IMR-90 (cell line): ENCODE measurements at regions not wholly inside any gene's neighbourhood (a gene's known extent, or its start where the extent isn't known, plus 50 kb on each side); places are given as distances from the start of the nearest gene placed in this dataset.

Experiments used
- ATAC-seq: fragments of 200-7000 bp; cut with Tn5 transposase; 2 replicates; pipeline ENCODE4 v1.9.1; 2020; ENCODE audit warnings: low read depth, mild to moderate bottlenecking, moderate library complexity
- BruUV-seq: library from RNA; stranded (reverse); fragments of 400-500 nt; replicated peaks from 2 replicates; lab custom pipeline; 2021; lab: Mats Ljungman, UMichigan
- CTCF ChIA-PET: fragments of 300-600 bp; formaldehyde crosslinking; extraction: SDS; loops from one replicate; lab custom pipeline; 2021; ENCODE audit warnings: antibody characterized with exemption; lab: Yijun Ruan, JAX
- POLR2A ChIA-PET: fragments of 300-600 bp; sonication (Branson Sonifier 250); formaldehyde crosslinking; loops from one replicate; lab custom pipeline; 2022; ENCODE audit warnings: antibody characterized with exemption; ENCODE audit not compliant: unreplicated experiment; lab: Charles Lee
- DNase-seq: peaks from one replicate; pipeline ENCODE4 v3.0.0; 2013
- H2AFZ ChIP-seq: replicated peaks from 2 replicates; pipeline ENCODE3; 2013; ENCODE audit warnings: low read length, mild to moderate bottlenecking; ENCODE audit not compliant: poor library complexity
- H2AK5ac ChIP-seq: 2 replicates; pipeline ENCODE4 v1.6.1; 2013; ENCODE audit warnings: low read depth, low read length, inconsistent platforms
- H2AK9ac ChIP-seq: replicated peaks from 2 replicates; pipeline ENCODE3; 2013; ENCODE audit warnings: mild to moderate bottlenecking, low read depth, low read length, moderate library complexity; ENCODE audit not compliant: poor library complexity
- H2BK120ac ChIP-seq: 2 replicates; pipeline ENCODE4 v1.6.1; 2013; ENCODE audit warnings: low read depth, low read length, inconsistent platforms
- H2BK15ac ChIP-seq: 3 replicates; pipeline ENCODE4 v1.6.1; 2013; ENCODE audit warnings: low read depth, low read length, inconsistent platforms
- H2BK20ac ChIP-seq: 2 replicates; pipeline ENCODE4 v1.6.1; 2013; ENCODE audit warnings: low read depth, mild to moderate bottlenecking, inconsistent platforms, low read length, moderate library complexity
- H2BK5ac ChIP-seq: 2 replicates; pipeline ENCODE4 v1.6.1; 2013; ENCODE audit warnings: mild to moderate bottlenecking, low read depth, low read length, inconsistent platforms; ENCODE audit not compliant: poor library complexity, severe bottlenecking
- H3K14ac ChIP-seq: replicated peaks from 2 replicates; pipeline ENCODE4 v1.6.1; 2013; ENCODE audit warnings: low read depth, low read length, inconsistent platforms
- H3K18ac ChIP-seq: 2 replicates; pipeline ENCODE4 v1.6.1; 2013; ENCODE audit warnings: low read depth, low read length, control low read depth
- H3K23ac ChIP-seq: 2 replicates; pipeline ENCODE4 v1.6.1; 2013; ENCODE audit warnings: low read depth, low read length, inconsistent platforms
- H3K27ac ChIP-seq: 2 replicates; pipeline ENCODE4 v1.5.1; 2013; ENCODE audit warnings: mild to moderate bottlenecking, control low read depth, low read length; ENCODE audit not compliant: insufficient read depth
- H3K27me3 ChIP-seq: 2 replicates; pipeline ENCODE4 v1.6.1; 2013; ENCODE audit warnings: low read length; ENCODE audit not compliant: control insufficient read depth, insufficient read depth
- H3K36me3 ChIP-seq: 2 replicates; pipeline ENCODE4 v1.6.1; 2013; ENCODE audit warnings: low read length, mixed read lengths; ENCODE audit not compliant: control insufficient read depth, insufficient read depth
- H3K4ac ChIP-seq: 2 replicates; pipeline ENCODE4 v1.6.1; 2013; ENCODE audit warnings: low read depth, low read length, inconsistent platforms
- H3K4me1 ChIP-seq: 2 replicates; pipeline ENCODE4 v1.6.1; 2013; ENCODE audit warnings: low read length, mixed read lengths; ENCODE audit not compliant: control insufficient read depth, insufficient read depth
- H3K4me2 ChIP-seq: 2 replicates; pipeline ENCODE4 v1.6.1; 2013; ENCODE audit warnings: low read depth, mild to moderate bottlenecking, control low read depth, low read length, moderate library complexity
- H3K4me3 ChIP-seq: 2 replicates; pipeline ENCODE4 v1.5.1; 2013; ENCODE audit warnings: low read depth, mild to moderate bottlenecking, control low read depth, low read length, moderate library complexity; ENCODE audit not compliant: insufficient read depth
- H3K56ac ChIP-seq: 2 replicates; pipeline ENCODE4 v1.6.1; 2013; ENCODE audit warnings: low read length, inconsistent platforms; ENCODE audit not compliant: insufficient read depth; ENCODE audit errors: extremely low read depth
- H3K79me1 ChIP-seq, 2 experiments: 2 replicates each; pipeline ENCODE4 v1.6.1; 2013; ENCODE audit warnings: low read length in 2 of 2, inconsistent platforms in 1 of 2, low read depth in 1 of 2
- H3K9ac ChIP-seq: 2 replicates; pipeline ENCODE4 v1.6.1; 2013; ENCODE audit warnings: low read depth, low read length, control low read depth
- H3K9me1 ChIP-seq: 2 replicates; pipeline ENCODE4 v1.6.1; 2013; ENCODE audit warnings: low read length, inconsistent platforms; ENCODE audit not compliant: insufficient read depth
- H3K9me3 ChIP-seq: 2 replicates; pipeline ENCODE4 v1.6.1; 2013; ENCODE audit warnings: low read length; ENCODE audit not compliant: control insufficient read depth, insufficient read depth
- H4K20me1 ChIP-seq: 2 replicates; pipeline ENCODE4 v1.6.1; 2013; ENCODE audit warnings: low read length, inconsistent platforms; ENCODE audit not compliant: insufficient read depth
- H4K5ac ChIP-seq: 2 replicates; pipeline ENCODE4 v1.6.1; 2013; ENCODE audit warnings: mild to moderate bottlenecking, low read depth, low read length, control low read depth
- H4K8ac ChIP-seq, 2 experiments: 2 replicates each; pipeline ENCODE4 v1.6.1; 2013; ENCODE audit warnings: low read depth in 2 of 2, low read length in 2 of 2, control low read depth in 1 of 2, inconsistent platforms in 1 of 2
- H4K91ac ChIP-seq: 2 replicates; pipeline ENCODE4 v1.6.1; 2013; ENCODE audit warnings: low read depth, low read length, inconsistent platforms; ENCODE audit not compliant: insufficient read depth
- CEBPB ChIP-seq: IDR thresholded peaks from 2 replicates; pipeline ENCODE4 v1.6.1; 2012; ENCODE audit warnings: low read depth, low read length, improper control_type of control experiment
- FOS ChIP-seq: fragments of 150-350 bp; IDR thresholded peaks from 2 replicates; pipeline ENCODE4 v1.6.1; 2016; ENCODE audit warnings: low read depth, low read length
- POLR2A ChIP-seq: IDR thresholded peaks from 2 replicates; pipeline ENCODE4 v1.6.1; 2012; ENCODE audit warnings: mild to moderate bottlenecking, low read depth, low read length
- RCOR1 ChIP-seq: IDR thresholded peaks from 2 replicates; pipeline ENCODE4 v1.6.1; 2012; ENCODE audit warnings: mild to moderate bottlenecking, low read length, improper control_type of control experiment; ENCODE audit not compliant: insufficient replicate concordance
- WGBS, 2 experiments: methylation state at CpG; one replicate each; pipeline versions ENCODE4 v1.1.5 to v1.1.7; 2013; ENCODE audit warnings: missing lambda C conversion rate in 2 of 2; ENCODE audit not compliant: insufficient read length in 1 of 2; ENCODE audit errors: extremely low coverage in 2 of 2; 5-methylcytosine and 5-hydroxymethylcytosine counted together
- dilution Hi-C: fragments of 300-500 bp; cut with HindIII; formaldehyde crosslinking; loops from one replicate; pipeline ENCODE4 v1.14.3; 2018; ENCODE audit warnings: low sequenced_read_pairs; ENCODE audit not compliant: unreplicated experiment
- in situ Hi-C: fragments of 300-500 bp; cut with MboI; formaldehyde crosslinking; loops from 3 replicates; pipeline ENCODE4 v1.14.3; 2019; ENCODE audit warnings: low sequenced_read_pairs, inconsistent platforms, mixed read lengths
- intact Hi-C: fragments of 100-400 bp; cut with micrococcal nuclease; formaldehyde crosslinking; loops from 2 replicates; pipeline ENCODE4 v1.10.0; 2022

DNA sequence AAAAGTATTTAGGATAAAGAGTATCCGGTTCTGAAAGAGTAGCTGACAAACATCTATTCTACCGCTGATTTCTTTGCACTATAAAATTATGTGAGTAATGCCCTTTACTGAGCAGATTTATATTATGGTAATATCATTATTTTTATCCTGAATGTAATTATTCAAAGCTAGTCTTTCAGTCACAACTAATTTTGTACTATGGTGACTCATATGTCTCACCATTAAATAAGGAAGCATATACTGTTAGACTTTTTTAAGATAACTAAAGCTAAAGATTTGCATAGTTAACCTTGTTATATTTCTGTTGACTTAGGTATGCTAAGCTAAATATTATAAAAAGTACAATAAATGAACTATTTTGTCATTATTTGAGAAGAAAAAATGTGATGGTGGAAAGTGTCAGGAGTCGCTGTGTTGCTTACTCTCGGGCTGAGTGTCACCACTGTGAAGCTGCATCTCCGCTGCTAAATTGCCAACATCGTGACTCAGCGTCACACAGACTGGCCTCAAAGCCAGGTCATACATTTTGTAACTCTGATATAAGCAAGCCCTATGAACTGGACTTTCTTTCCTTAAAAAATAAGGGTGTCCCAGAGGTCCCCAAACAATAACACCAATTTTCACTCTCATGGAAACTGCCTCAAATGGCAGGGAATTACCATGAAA, 69.1 kb upstream of the SSTR1 start (continued):
- TF ChIP-seq FOS (no peak), POLR2A (no peak)

DNA sequence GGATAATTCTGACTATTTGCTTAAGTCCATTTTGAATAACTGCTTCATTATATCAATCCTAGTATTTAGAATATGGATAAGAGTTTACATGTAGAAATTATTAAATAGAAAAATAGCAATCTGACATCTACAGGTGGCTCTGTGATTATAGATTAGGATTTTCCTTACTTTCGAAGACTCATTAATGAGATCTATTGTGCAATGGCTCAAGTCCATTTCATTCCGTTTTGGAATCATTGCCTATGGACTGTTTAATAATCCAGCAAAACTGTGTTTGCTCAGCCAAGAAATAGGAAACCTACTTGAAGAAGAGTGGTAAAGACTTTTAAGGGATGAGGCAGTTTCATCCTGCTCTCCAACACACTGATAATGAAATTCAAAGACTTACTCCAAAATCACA, 67.8 kb upstream of the SSTR1 start:
- intact Hi-C loops, result loop anchor here (5.0 kb wide), 1 partner anchor 57 kb away; no protein-coding TSS in a partner anchor
- H4K8ac ChIP-seq, result no peak overlapping the region
- BruUV-seq, result no TSS peak
- no peaks in the 10 kb centered on the region for H3K79me1 ChIP-seq
- H3K18ac ChIP-seq, result no peak overlapping the region
- peak overlapping the region; percentile 52 for H2BK20ac ChIP-seq
- H3K14ac ChIP-seq, result no peak overlapping the region
- H3K9ac ChIP-seq, result no peak overlapping the region
- no peak overlapping the region for H3K56ac ChIP-seq
- POLR2A ChIA-PET, result no interaction called here
- no peak for DNase-seq
- in situ Hi-C loops, result no loop called here
- peaks cover 11% of the 10 kb centered on the region for H3K4me1 ChIP-seq
- 0 out of 2 replicates have a peak overlapping the region, but pooled peaks have one; percentile 13 for H3K4ac ChIP-seq
- H4K5ac ChIP-seq, result no peak overlapping the region
- H2BK15ac ChIP-seq, result 0 out of 3 replicates have a peak overlapping the region, but pooled peaks have one; percentile 43
- H2BK120ac ChIP-seq, result peak overlapping the region; percentile 24; the same call in 1 of the 2 replicates
- no peaks in the 10 kb centered on the region for H3K27me3 ChIP-seq
- dilution Hi-C loops, result no loop called here
- TF ChIP-seq RCOR1, result no peak
- TF ChIP-seq CEBPB, result peak; percentile 52
- H3K27ac ChIP-seq, result no peak overlapping the region
- H3K23ac ChIP-seq, result no peak overlapping the region
- no peak overlapping the region for H3K4me2 ChIP-seq
- no peak overlapping the region for H3K4me3 ChIP-seq
- WGBS, 2 experiments, result 67% methylated on average over 1 of the region's 2 CpGs; no CpG with 5 or more reads in 1 of the 2 experiments
- H3K36me3 ChIP-seq, result no peaks in the 10 kb centered on the region
- ATAC-seq, result no peak
- no peak overlapping the region for H2BK5ac ChIP-seq
- no peak overlapping the region for H4K91ac ChIP-seq
- H3K9me1 ChIP-seq, result peaks cover 2% of the 10 kb centered on the region; the same call in 1 of the 2 replicates
- H2AK5ac ChIP-seq, result no peak overlapping the region
- H2AK9ac ChIP-seq, result no peak overlapping the region
- H3K9me3 ChIP-seq, result no peaks in the 10 kb centered on the region
- no peaks in the 10 kb centered on the region for H4K20me1 ChIP-seq
- CTCF ChIA-PET, result no interaction called here
- H2AFZ ChIP-seq, result no peak overlapping the region
